ENCODE measurements at regions not wholly inside any gene's neighbourhood (a gene's known extent, or its start where the extent isn't known, plus 50 kb on each side); places are given as distances from the start of the nearest gene placed in this dataset.

GRCh38 chr21:28762357-28762735 lies 230.3 kb downstream of the LTN1 start:
- no peak for ATAC-seq

GRCh38 chr21:28761674-28762356 lies 230.9 kb downstream of the LTN1 start:
- Histone ChIP-seq H3K9me3 (ENCODE audit: control insufficient read depth in 2 of 3, low read length in 3 of 3) (no peaks in the 10 kb centered on the region), H3K4me1 (ENCODE audit: control insufficient read depth in 2 of 2, insufficient read depth in 2 of 2, low read length in 2 of 2) (no peaks in the 10 kb centered on the region), H3K4me3 (ENCODE audit: low read length) (no peak overlapping the region), H3K27ac (ENCODE audit: low read depth, low read length) (no peak overlapping the region), H3K27me3 (ENCODE audit: control insufficient read depth in 2 of 2, insufficient read depth in 2 of 2, low read length in 2 of 2) (no peaks in the 10 kb centered on the region), H3K36me3 (ENCODE audit: control insufficient read depth in 2 of 3, insufficient read depth in 3 of 3, low read length in 3 of 3) (no peaks in the 10 kb centered on the region)
- DNase-seq (no peak), ATAC-seq (no peak)
- intact Hi-C loops (cut with micrococcal nuclease): no loop called here
- ChIA-PET CTCF (interaction anchor here (1.6 kb wide), 1 partner anchor 16 kb away, joined by 4 read pairs; no protein-coding TSS in a partner anchor), POLR2A (no interaction called here)
- peaks cover 4 to 51% (median 37%) of the 10 kb centered on the region in 5 donors for H3K36me3 Mint-ChIP-seq
- H3K4me3 Mint-ChIP-seq: no peak overlapping the region
- peaks cover 0 to 19% (median 3%) of the 10 kb centered on the region in 11 donors for H3K9me3 Mint-ChIP-seq
- peak overlapping the region in 1 of 9 donors; percentile 21 for H3K27ac Mint-ChIP-seq
- peaks cover 0 to 6% (median 0%) of the 10 kb centered on the region in 7 donors for H3K4me1 Mint-ChIP-seq
- no peaks in the 10 kb centered on the region for H3K27me3 Mint-ChIP-seq

More at GRCh38 chr21:28762357-28762735, 230.3 kb downstream of the LTN1 start:
- intact Hi-C loops (cut with micrococcal nuclease): no loop called here
- Histone ChIP-seq H3K9me3 (ENCODE audit: control insufficient read depth in 2 of 3, low read length in 3 of 3) (no peaks in the 10 kb centered on the region), H3K4me1 (ENCODE audit: control insufficient read depth in 2 of 2, insufficient read depth in 2 of 2, low read length in 2 of 2) (no peaks in the 10 kb centered on the region), H3K4me3 (ENCODE audit: low read length) (no peak overlapping the region), H3K27me3 (ENCODE audit: control insufficient read depth in 2 of 2, insufficient read depth in 2 of 2, low read length in 2 of 2) (no peaks in the 10 kb centered on the region), H3K36me3 (ENCODE audit: control insufficient read depth in 2 of 3, insufficient read depth in 3 of 3, low read length in 3 of 3) (no peaks in the 10 kb centered on the region), H3K27ac (ENCODE audit: low read depth, low read length) (no peak overlapping the region)
- Mint-ChIP-seq H3K9me3 (peaks cover 0 to 23% (median 6%) of the 10 kb centered on the region in 11 donors), H3K27ac (no peak overlapping the region), H3K27me3 (no peaks in the 10 kb centered on the region), H3K4me3 (no peak overlapping the region), H3K4me1 (peaks cover 0 to 6% (median 0%) of the 10 kb centered on the region in 7 donors), H3K36me3 (peaks cover 4 to 56% (median 42%) of the 10 kb centered on the region in 5 donors)
- ChIA-PET POLR2A (interaction anchor here (0.6 kb wide), 1 partner anchor 957 kb away, joined by 3 read pairs; no protein-coding TSS in a partner anchor), CTCF (interaction anchor here (1.6 kb wide), 1 partner anchor 17 kb away, joined by 4 read pairs; no protein-coding TSS in a partner anchor)
- DNase-seq: no peak

GRCh38 chr21:28758883-28759242 lies 233.8 kb downstream of the LTN1 start:
- H3K36me3 Mint-ChIP-seq: peaks cover 0 to 33% (median 26%) of the 10 kb centered on the region in 5 donors
- no peak overlapping the region for H3K4me3 ChIP-seq (ENCODE audit: low read length)
- H3K27me3 Mint-ChIP-seq: no peaks in the 10 kb centered on the region
- H3K4me3 Mint-ChIP-seq: no peak overlapping the region
- ChIA-PET CTCF (interaction anchor here (1.9 kb wide), 1 partner anchor 14 kb away, joined by 9 read pairs; no protein-coding TSS in a partner anchor), POLR2A (no interaction called here)
- no peak overlapping the region for H3K27ac ChIP-seq (ENCODE audit: low read depth, low read length)
- H3K9me3 Mint-ChIP-seq: peaks cover 0 to 9% (median 0%) of the 10 kb centered on the region in 11 donors
- no peaks in the 10 kb centered on the region for H3K9me3 ChIP-seq (ENCODE audit: control insufficient read depth in 2 of 3, low read length in 3 of 3)
- peaks cover 0 to 6% (median 0%) of the 10 kb centered on the region in 7 donors for H3K4me1 Mint-ChIP-seq
- no peaks in the 10 kb centered on the region for H3K27me3 ChIP-seq (ENCODE audit: control insufficient read depth in 2 of 2, insufficient read depth in 2 of 2, low read length in 2 of 2)
- no peaks in the 10 kb centered on the region for H3K36me3 ChIP-seq (ENCODE audit: control insufficient read depth in 2 of 3, insufficient read depth in 3 of 3, low read length in 3 of 3)
- no peak overlapping the region for H3K27ac Mint-ChIP-seq
- H3K4me1 ChIP-seq (ENCODE audit: control insufficient read depth in 2 of 2, insufficient read depth in 2 of 2, low read length in 2 of 2): no peaks in the 10 kb centered on the region
- DNase-seq (no peak), ATAC-seq (no peak)
- intact Hi-C loops (cut with micrococcal nuclease): no loop called here

GRCh38 chr21:28758042-28758882 lies 234.4 kb downstream of the LTN1 start:
- Mint-ChIP-seq H3K9me3 (peaks cover 0 to 9% (median 0%) of the 10 kb centered on the region in 11 donors), H3K4me3 (no peak overlapping the region), H3K27me3 (no peaks in the 10 kb centered on the region), H3K4me1 (peaks cover 0 to 6% (median 0%) of the 10 kb centered on the region in 7 donors), H3K27ac (no peak overlapping the region), H3K36me3 (peaks cover 0 to 31% (median 27%) of the 10 kb centered on the region in 5 donors)
- Histone ChIP-seq H3K9me3 (ENCODE audit: control insufficient read depth in 2 of 3, low read length in 3 of 3) (no peaks in the 10 kb centered on the region), H3K4me3 (ENCODE audit: low read length) (no peak overlapping the region), H3K27ac (ENCODE audit: low read depth, low read length) (no peak overlapping the region), H3K4me1 (ENCODE audit: control insufficient read depth in 2 of 2, insufficient read depth in 2 of 2, low read length in 2 of 2) (no peaks in the 10 kb centered on the region), H3K27me3 (ENCODE audit: control insufficient read depth in 2 of 2, insufficient read depth in 2 of 2, low read length in 2 of 2) (no peaks in the 10 kb centered on the region), H3K36me3 (ENCODE audit: control insufficient read depth in 2 of 3, insufficient read depth in 3 of 3, low read length in 3 of 3) (no peaks in the 10 kb centered on the region)
- CTCF ChIA-PET: interaction anchor here (1.9 kb wide), 1 partner anchor 13 kb away, joined by 9 read pairs; no protein-coding TSS in a partner anchor
- DNase-seq: no peak
- POLR2A ChIA-PET: interaction anchor here (0.6 kb wide), 1 partner anchor 13 kb away, joined by 3 read pairs; no protein-coding TSS in a partner anchor
- ATAC-seq: no peak
- intact Hi-C loops (cut with micrococcal nuclease): no loop called here

GRCh38 chr21:28754862-28755261 lies 237.8 kb downstream of the LTN1 start:
- Histone ChIP-seq H3K27me3 (ENCODE audit: control insufficient read depth in 2 of 2, insufficient read depth in 2 of 2, low read length in 2 of 2) (no peaks in the 10 kb centered on the region), H3K4me1 (ENCODE audit: control insufficient read depth in 2 of 2, insufficient read depth in 2 of 2, low read length in 2 of 2) (no peaks in the 10 kb centered on the region), H3K9me3 (ENCODE audit: control insufficient read depth in 2 of 3, low read length in 3 of 3) (no peaks in the 10 kb centered on the region), H3K36me3 (ENCODE audit: control insufficient read depth in 2 of 3, insufficient read depth in 3 of 3, low read length in 3 of 3) (no peaks in the 10 kb centered on the region), H3K27ac (ENCODE audit: low read depth, low read length) (no peak overlapping the region), H3K4me3 (ENCODE audit: low read length) (no peak overlapping the region)
- peaks cover 0 to 6% (median 0%) of the 10 kb centered on the region in 7 donors for H3K4me1 Mint-ChIP-seq
- H3K36me3 Mint-ChIP-seq: peaks cover 0 to 26% (median 17%) of the 10 kb centered on the region in 5 donors
- ATAC-seq (no peak), DNase-seq (no peak)
- H3K27ac Mint-ChIP-seq: no peak overlapping the region
- intact Hi-C loops (cut with micrococcal nuclease): no loop called here
- no peak overlapping the region for H3K4me3 Mint-ChIP-seq
- no peaks in the 10 kb centered on the region for H3K27me3 Mint-ChIP-seq
- ChIA-PET CTCF (interaction anchor here (2.2 kb wide), 1 partner anchor 9 kb away, joined by 16 read pairs; no protein-coding TSS in a partner anchor), POLR2A (no interaction called here)
- H3K9me3 Mint-ChIP-seq: peaks cover 0 to 5% (median 0%) of the 10 kb centered on the region in 11 donors

- Histone ChIP-seq H3K36me3 (ENCODE audit: control insufficient read depth in 2 of 3, insufficient read depth in 3 of 3, low read length in 3 of 3) (no peaks in the 10 kb centered on the region), H3K4me3 (ENCODE audit: low read length) (no peak overlapping the region), H3K27me3 (ENCODE audit: control insufficient read depth in 2 of 2, insufficient read depth in 2 of 2, low read length in 2 of 2) (no peaks in the 10 kb centered on the region), H3K4me1 (ENCODE audit: control insufficient read depth in 2 of 2, insufficient read depth in 2 of 2, low read length in 2 of 2) (no peaks in the 10 kb centered on the region), H3K9me3 (ENCODE audit: control insufficient read depth in 2 of 3, low read length in 3 of 3) (no peaks in the 10 kb centered on the region), H3K27ac (ENCODE audit: low read depth, low read length) (no peak overlapping the region)
- Mint-ChIP-seq H3K27ac (peak overlapping the region in 2 of 9 donors; percentile 7 to 23), H3K36me3 (peaks cover 0 to 24% (median 12%) of the 10 kb centered on the region in 5 donors), H3K9me3 (no peaks in the 10 kb centered on the region), H3K27me3 (no peaks in the 10 kb centered on the region), H3K4me3 (no peak overlapping the region), H3K4me1 (peaks cover 0 to 6% (median 0%) of the 10 kb centered on the region in 7 donors)
- ATAC-seq: no peak
- no peak for DNase-seq
- ChIA-PET CTCF (interaction anchor here (1.0 kb wide), 1 partner anchor 9 kb away, joined by 3 read pairs; no protein-coding TSS in a partner anchor), POLR2A (no interaction called here)
- intact Hi-C loops (cut with micrococcal nuclease): no loop called here
Measured at GRCh38 chr21:28754127-28754611, 238.5 kb downstream of the LTN1 start.
